Activated naive CD4-positive, alpha-beta T cell treated with anti-CD3 and anti-CD28 coated beads, Interleukin-2, amount 50 U/mL, for 24 hours (primary cell): ENCODE measurements at regions not wholly inside any gene's neighbourhood (a gene's known extent, or its start where the extent isn't known, plus 50 kb on each side); places are given as distances from the start of the nearest gene placed in this dataset.

Experiments
- H3K27ac Mint-ChIP-seq: one replicate; pipeline ENCODE4 v1.8.0; 2021; ENCODE audit warnings: mild to moderate bottlenecking, mixed read lengths
- H3K27me3 Mint-ChIP-seq: one replicate; pipeline ENCODE4 v1.8.0; 2021; ENCODE audit warnings: mixed read lengths
- H3K36me3 Mint-ChIP-seq: one replicate; pipeline ENCODE4 v1.8.0; 2021; ENCODE audit warnings: mixed read lengths
- H3K4me1 Mint-ChIP-seq: one replicate; pipeline ENCODE4 v1.8.0; 2021; ENCODE audit warnings: mixed read lengths
- H3K4me3 Mint-ChIP-seq: one replicate; pipeline ENCODE4 v1.8.0; 2021; ENCODE audit warnings: mild to moderate bottlenecking, mixed read lengths
- H3K9me3 Mint-ChIP-seq: one replicate; pipeline ENCODE4 v1.8.0; 2021; ENCODE audit warnings: mixed read lengths

DNA sequence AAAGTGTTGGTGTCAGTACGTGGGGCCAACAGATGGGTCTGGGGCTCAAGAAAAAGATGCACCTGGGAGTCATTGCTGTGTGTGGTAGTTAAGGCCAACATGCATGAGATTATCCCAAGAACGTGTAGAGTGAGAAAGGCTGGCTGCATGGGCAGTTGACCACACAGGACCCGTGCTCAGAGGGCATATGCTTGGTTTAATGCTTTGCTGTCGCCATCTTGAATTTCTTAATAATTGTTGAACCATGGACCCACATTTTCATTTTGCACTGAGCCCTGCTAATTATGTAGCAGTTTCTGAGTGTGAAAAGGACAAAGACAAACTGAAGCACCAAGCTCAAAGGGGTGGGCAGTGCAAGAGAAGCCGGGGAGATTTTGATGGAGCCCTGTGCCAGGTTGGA, 148.1 kb downstream of the CYP26B1 start:
- H3K27ac Mint-ChIP-seq = no peak overlapping the region
- no peaks in the 10 kb centered on the region for H3K9me3 Mint-ChIP-seq
- H3K4me1 Mint-ChIP-seq = no peaks in the 10 kb centered on the region
- H3K4me3 Mint-ChIP-seq = no peak overlapping the region
- peaks cover 6% of the 10 kb centered on the region for H3K27me3 Mint-ChIP-seq
- no peaks in the 10 kb centered on the region for H3K36me3 Mint-ChIP-seq

DNA sequence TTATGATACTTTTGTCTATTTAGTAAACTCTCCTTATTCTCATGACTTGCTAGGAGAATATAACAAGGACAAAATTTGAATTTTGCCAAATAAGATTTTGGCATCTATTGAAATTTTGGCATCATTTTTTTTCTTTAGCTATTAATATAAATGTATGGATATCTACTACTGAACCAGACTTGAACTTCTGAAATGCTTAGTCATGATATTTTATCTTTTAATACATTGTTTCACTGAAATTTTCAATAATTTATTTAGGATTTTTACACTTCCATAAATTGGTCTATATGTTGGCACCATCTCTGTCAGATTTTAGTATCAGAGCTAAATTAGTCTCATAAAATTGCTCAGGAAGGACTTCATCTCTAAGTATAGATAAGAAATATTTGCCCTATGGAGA, 149.8 kb downstream of the CYP26B1 start:
- Mint-ChIP-seq H3K4me3 (no peak overlapping the region), H3K9me3 (no peaks in the 10 kb centered on the region), H3K36me3 (no peaks in the 10 kb centered on the region), H3K27me3 (peaks cover 6% of the 10 kb centered on the region), H3K27ac (no peak overlapping the region), H3K4me1 (no peaks in the 10 kb centered on the region)

DNA sequence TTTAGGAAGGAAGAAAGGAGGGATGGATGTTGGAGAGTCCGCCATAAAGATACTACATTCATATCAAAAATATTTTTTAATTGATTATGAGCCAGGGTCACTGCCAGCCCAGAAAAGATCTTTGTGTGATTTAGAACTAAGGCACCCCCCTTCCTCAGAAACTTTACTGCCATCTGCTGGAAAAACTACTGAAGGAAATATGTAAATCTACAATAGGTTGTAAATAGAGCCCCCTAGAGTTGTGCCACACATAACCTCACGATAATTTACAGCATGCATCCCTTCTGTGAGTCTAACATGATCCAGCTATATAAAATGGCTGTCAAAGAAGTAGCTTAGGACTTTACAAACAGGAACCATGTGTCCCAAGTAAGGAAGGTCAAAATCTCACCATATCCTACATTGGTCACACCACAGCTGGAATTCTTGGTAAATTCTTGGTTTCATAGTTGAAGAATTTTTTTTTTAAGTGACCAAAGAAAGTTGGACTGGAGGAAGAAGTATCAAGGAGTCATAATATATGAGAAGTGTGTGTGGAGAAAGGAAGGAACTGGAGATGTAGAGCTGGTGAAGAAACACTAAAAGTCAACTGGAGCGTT, 152.5 kb downstream of the CYP26B1 start:
- peaks cover 3% of the 10 kb centered on the region for H3K27me3 Mint-ChIP-seq
- no peaks in the 10 kb centered on the region for H3K4me1 Mint-ChIP-seq
- no peak overlapping the region for H3K4me3 Mint-ChIP-seq
- no peak overlapping the region for H3K27ac Mint-ChIP-seq
- H3K36me3 Mint-ChIP-seq = no peaks in the 10 kb centered on the region
- no peaks in the 10 kb centered on the region for H3K9me3 Mint-ChIP-seq

DNA sequence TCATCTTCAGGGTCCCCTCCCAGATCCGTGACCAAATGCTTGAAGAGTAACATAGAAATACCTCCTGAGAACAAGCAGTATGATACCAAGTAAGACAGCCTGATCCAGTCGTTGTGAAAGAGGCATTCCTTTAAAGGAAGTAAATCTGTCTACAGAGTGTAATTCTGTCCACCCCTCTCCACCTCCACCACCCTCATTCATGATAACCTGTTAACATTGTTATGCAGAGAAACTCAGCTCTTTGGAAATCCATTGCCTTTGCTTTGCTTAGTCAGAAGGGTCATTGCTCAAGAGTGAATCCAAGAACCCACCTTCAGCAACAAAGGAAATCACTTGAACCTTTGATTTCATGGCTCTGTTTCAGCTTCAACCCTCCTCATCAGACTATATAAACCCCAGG, 155.6 kb downstream of the CYP26B1 start:
- no peaks in the 10 kb centered on the region for H3K9me3 Mint-ChIP-seq
- H3K27ac Mint-ChIP-seq = no peak overlapping the region
- H3K4me1 Mint-ChIP-seq = no peaks in the 10 kb centered on the region
- H3K36me3 Mint-ChIP-seq = no peaks in the 10 kb centered on the region
- no peak overlapping the region for H3K4me3 Mint-ChIP-seq
- H3K27me3 Mint-ChIP-seq = peaks cover 1% of the 10 kb centered on the region

DNA sequence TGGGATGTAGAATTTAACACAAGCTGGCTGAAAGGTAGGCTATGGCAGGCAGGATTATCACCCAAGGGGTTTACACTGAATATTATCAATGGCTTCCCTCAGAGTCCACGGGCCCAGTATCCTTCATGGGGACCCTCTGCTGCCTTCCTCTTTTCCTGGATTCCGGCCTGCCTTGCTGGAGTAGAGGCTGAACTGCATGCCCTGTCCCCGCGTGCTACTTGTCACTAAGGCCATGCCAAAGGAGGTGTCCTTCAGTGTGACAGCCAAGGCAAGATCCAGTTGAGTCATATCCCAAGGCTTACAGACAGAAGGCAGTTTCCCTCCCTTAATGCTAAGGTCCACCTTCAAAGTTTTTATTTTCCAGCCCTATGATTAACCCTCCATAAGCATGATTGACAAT, 156.3 kb downstream of the CYP26B1 start:
- no peaks in the 10 kb centered on the region for H3K4me1 Mint-ChIP-seq
- H3K9me3 Mint-ChIP-seq = no peaks in the 10 kb centered on the region
- H3K27ac Mint-ChIP-seq = no peak overlapping the region
- no peaks in the 10 kb centered on the region for H3K36me3 Mint-ChIP-seq
- H3K27me3 Mint-ChIP-seq = peaks cover 3% of the 10 kb centered on the region
- no peak overlapping the region for H3K4me3 Mint-ChIP-seq

DNA sequence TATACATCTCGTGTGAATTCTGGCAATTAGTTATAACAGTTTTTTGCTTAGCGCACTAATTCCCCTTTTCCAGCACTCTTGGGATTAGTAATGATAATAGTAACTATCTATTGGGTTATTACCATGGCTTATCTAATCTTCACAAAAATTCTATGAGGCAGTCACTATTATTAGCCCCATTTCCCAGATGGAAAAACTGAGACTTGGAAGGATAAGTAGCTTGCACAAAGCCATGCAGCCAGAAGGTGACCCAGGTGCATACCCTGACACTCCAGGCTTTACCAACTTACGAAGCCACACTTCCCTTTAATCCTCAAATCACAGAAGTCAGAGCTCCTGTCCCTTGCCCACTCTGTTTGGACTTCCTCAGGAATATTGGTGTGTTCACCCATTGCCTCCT, 156.8 kb downstream of the CYP26B1 start:
- Mint-ChIP-seq H3K9me3 (no peaks in the 10 kb centered on the region), H3K36me3 (no peaks in the 10 kb centered on the region), H3K4me3 (no peak overlapping the region), H3K27me3 (peaks cover 2% of the 10 kb centered on the region), H3K4me1 (no peaks in the 10 kb centered on the region), H3K27ac (no peak overlapping the region)

DNA sequence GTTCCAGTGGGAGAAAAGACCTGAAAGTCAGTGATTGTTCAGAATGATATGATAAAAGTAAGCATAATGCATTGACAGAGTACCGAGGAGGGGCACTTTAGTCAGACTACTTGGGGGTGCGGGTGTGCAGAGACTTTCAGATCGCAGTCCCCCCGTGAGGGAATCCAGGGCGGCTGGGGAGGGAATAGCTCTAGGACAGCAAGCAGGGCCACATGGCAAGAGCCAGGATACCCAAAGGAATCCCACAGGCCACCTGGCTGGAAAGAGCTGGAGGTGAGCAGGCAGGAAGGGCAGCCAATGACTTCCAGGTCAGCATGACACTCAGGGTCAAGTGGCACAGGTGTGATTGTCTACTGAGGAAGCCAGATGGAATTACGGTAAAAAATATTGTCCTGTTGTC, 157.5 kb downstream of the CYP26B1 start:
- no peak overlapping the region for H3K4me3 Mint-ChIP-seq
- no peaks in the 10 kb centered on the region for H3K36me3 Mint-ChIP-seq
- no peak overlapping the region for H3K27ac Mint-ChIP-seq
- no peaks in the 10 kb centered on the region for H3K9me3 Mint-ChIP-seq
- no peaks in the 10 kb centered on the region for H3K4me1 Mint-ChIP-seq
- peaks cover 1% of the 10 kb centered on the region for H3K27me3 Mint-ChIP-seq

DNA sequence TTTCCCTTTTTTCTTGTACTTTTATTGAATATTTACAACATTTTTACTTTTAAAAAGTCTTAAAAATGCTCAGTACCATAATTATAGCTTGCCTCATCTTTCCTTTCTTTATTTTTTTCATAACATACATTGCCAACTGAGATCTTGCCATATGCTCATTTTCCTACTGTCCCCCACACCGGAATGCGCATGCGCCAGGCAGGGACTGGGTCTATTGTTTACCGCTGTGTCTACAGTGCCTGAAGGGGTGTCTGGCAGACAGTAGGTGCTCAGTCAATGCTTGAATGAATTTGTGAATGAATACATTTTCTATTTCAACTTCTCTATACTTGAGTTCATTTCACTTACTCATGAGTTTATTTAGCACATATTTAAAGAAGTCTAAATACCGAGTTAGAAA, 158.0 kb downstream of the CYP26B1 start:
- no peaks in the 10 kb centered on the region for H3K9me3 Mint-ChIP-seq

DNA sequence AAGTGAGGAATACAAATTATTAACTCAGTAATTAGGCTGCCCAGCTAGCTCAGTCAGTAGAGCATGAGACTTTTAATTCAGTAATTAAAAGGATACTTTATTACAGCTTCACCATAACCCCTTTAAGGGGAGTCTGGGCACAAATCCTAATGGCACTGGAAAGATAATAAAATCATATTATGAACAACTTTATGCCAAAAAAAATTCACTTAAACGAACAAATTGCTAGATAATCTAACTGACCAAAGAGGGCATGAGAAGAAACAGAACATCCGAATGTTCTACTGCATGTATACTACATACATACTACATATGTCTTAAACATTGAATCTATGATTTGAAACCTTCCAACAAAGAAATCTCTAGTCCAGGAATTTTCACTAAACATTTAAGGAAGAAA, 159.5 kb downstream of the CYP26B1 start:
- Mint-ChIP-seq H3K36me3 (no peaks in the 10 kb centered on the region), H3K27ac (no peak overlapping the region), H3K9me3 (no peaks in the 10 kb centered on the region), H3K27me3 (peaks cover 1% of the 10 kb centered on the region), H3K4me1 (no peaks in the 10 kb centered on the region), H3K4me3 (no peak overlapping the region)

More for the DNA sequence above, 158.0 kb downstream of the CYP26B1 start:
- Mint-ChIP-seq H3K27me3 (peaks cover 1% of the 10 kb centered on the region), H3K4me3 (no peak overlapping the region), H3K36me3 (no peaks in the 10 kb centered on the region), H3K27ac (no peak overlapping the region), H3K4me1 (no peaks in the 10 kb centered on the region)

DNA sequence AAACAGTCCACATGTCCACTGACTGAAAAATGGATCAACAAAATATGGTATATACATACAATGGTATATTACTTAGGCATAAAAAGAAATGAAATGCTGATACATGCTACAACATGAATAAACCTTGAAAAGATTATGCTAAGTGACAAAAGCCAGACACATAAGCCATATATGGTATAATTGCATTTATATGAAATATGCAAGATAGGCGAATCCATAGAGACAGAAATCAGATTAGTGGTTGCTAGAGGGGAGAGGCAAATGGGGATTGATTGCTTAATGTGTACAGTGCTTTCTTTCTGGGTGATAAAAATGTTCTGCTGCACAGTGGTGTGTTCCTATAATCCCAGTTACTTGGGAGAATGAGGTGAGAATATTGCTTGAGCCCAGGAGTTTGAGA, 171.0 kb downstream of the CYP26B1 start:
- Mint-ChIP-seq H3K4me1 (no peaks in the 10 kb centered on the region), H3K9me3 (peaks cover 5% of the 10 kb centered on the region), H3K36me3 (no peaks in the 10 kb centered on the region), H3K4me3 (no peak overlapping the region), H3K27me3 (peaks cover 9% of the 10 kb centered on the region), H3K27ac (no peak overlapping the region)

DNA sequence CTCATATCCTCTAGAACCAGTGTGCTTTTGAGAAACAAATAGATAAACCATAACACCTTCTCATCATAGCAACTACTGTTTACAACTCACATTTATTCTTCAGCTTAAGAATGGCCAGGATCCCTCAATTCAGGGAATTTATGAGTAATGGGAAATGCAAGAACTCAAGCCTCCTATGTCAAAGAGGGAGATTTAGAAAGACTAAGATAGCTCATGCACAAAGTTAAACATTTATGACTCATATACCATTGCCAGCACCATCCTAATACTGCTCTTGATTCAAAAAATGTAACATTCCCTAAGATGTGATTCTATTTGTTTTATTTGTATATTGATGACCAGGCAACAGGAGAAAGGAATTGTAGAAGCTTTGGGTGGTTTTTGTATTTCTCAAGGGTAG, 172.8 kb downstream of the CYP26B1 start:
- no peaks in the 10 kb centered on the region for H3K36me3 Mint-ChIP-seq
- H3K9me3 Mint-ChIP-seq = peaks cover under 1% of the 10 kb centered on the region
- no peaks in the 10 kb centered on the region for H3K4me1 Mint-ChIP-seq
- no peak overlapping the region for H3K4me3 Mint-ChIP-seq
- no peak overlapping the region for H3K27ac Mint-ChIP-seq
- peaks cover 9% of the 10 kb centered on the region for H3K27me3 Mint-ChIP-seq

DNA sequence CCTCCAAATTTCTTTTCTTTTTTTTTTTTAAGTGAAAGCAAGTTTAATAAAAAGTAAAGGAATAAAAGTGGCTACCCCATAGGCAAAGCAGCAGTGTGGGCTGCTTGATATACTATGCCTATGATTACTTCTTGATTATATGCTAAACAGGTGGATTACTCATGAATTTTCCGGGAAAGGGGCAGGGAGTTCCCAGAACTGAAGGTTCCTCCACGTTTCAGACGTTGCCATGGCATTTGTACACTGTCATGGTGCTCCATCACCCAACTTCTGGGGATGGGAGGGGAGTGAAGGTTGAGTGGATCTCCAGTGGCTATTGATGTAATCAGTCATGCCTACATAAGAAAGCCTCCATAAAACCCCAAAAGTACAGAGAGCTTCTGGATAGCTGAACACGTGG, 176.2 kb downstream of the CYP26B1 start:
- peaks cover 4% of the 10 kb centered on the region for H3K27me3 Mint-ChIP-seq
- H3K4me1 Mint-ChIP-seq = no peaks in the 10 kb centered on the region
- H3K36me3 Mint-ChIP-seq = no peaks in the 10 kb centered on the region
- no peak overlapping the region for H3K4me3 Mint-ChIP-seq
- no peaks in the 10 kb centered on the region for H3K9me3 Mint-ChIP-seq
- H3K27ac Mint-ChIP-seq = no peak overlapping the region

DNA sequence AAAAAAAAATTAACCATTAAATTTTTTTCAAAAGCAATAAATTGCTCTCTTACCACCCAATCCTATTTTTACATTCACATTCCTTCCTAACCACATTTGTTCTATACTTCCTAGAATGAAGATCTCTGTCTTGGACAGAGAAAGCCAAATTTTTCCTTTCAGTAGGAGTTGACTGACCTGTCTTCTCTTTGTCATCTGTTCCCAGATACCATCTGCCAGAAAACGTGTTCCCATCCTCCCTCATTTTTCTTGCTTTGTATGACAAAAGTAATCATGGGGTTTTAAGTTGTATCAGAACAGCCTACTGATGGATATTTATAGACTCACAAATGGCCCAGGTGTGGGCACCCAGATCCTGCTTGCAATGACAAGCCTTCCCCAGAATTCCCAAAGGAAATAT, 182.1 kb downstream of the CYP26B1 start:
- Mint-ChIP-seq H3K27ac (no peak overlapping the region), H3K4me1 (no peaks in the 10 kb centered on the region), H3K36me3 (no peaks in the 10 kb centered on the region), H3K4me3 (no peak overlapping the region), H3K9me3 (no peaks in the 10 kb centered on the region), H3K27me3 (peaks cover 9% of the 10 kb centered on the region)

DNA sequence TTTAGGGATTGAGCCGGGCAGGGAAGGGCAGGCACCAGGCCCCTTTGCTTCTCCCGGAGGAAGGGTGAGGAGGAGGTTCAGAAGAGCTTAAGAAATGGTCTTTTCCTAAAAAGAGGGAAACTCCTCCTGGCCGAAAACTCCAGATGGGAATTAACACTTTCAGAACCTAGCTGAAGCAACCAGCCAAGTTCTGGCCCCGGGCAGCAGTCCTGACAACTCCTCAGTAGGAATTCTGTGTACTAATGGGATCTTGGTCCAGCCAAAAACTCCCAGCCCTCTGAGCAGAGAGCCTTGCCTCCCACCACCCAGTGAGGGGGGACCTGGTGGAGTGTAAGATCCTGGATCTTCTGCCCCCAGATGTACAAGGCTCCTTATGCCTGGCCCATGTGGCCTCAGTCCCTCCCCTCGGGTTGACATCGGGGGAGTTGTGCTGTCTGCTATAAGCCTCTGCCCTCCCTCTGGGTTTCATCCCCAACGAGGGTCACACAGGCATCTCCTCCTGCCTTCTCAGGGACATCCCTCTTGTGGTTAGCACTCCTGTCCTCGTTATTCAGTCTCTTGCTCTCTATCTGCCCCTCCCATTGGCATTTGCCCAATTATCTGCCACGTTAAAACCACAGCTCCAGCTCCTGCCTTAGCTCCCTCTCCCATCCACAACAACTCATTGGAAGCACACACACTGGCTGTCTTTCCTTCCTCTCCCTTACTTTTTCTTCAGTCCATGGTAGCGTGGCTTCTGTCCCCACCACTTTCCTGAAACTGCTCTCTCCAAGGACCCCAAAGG, 184.6 kb downstream of the CYP26B1 start:
- no peaks in the 10 kb centered on the region for H3K4me1 Mint-ChIP-seq

DNA sequence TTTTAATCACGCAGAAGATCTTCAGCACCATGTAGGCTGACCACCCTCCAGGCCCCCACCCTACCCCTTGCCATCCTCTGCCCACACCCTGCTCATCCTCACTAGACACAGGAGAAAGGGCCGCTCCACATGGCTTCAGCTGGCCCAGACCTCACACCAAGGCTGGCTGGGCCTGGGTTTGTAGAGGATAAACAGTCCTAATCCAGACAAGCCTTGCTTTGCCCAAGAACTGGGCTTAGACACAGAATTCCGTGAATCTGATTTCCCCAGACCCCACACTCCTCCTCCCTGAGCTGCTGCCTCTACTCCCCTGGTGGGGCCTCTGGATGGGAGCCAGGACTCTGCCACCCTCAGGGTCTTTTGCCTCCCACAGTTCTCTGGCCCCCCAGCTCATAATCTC, 185.3 kb downstream of the CYP26B1 start:
- no peaks in the 10 kb centered on the region for H3K36me3 Mint-ChIP-seq
- no peak overlapping the region for H3K4me3 Mint-ChIP-seq
- H3K9me3 Mint-ChIP-seq = peaks cover 8% of the 10 kb centered on the region
- no peak overlapping the region for H3K27ac Mint-ChIP-seq
- peaks cover 8% of the 10 kb centered on the region for H3K27me3 Mint-ChIP-seq
- H3K4me1 Mint-ChIP-seq = no peaks in the 10 kb centered on the region

More for the DNA sequence above, 184.6 kb downstream of the CYP26B1 start:
- peaks cover 8% of the 10 kb centered on the region for H3K9me3 Mint-ChIP-seq
- H3K27ac Mint-ChIP-seq = no peak overlapping the region
- no peak overlapping the region for H3K4me3 Mint-ChIP-seq
- H3K36me3 Mint-ChIP-seq = no peaks in the 10 kb centered on the region
- peaks cover 8% of the 10 kb centered on the region for H3K27me3 Mint-ChIP-seq

DNA sequence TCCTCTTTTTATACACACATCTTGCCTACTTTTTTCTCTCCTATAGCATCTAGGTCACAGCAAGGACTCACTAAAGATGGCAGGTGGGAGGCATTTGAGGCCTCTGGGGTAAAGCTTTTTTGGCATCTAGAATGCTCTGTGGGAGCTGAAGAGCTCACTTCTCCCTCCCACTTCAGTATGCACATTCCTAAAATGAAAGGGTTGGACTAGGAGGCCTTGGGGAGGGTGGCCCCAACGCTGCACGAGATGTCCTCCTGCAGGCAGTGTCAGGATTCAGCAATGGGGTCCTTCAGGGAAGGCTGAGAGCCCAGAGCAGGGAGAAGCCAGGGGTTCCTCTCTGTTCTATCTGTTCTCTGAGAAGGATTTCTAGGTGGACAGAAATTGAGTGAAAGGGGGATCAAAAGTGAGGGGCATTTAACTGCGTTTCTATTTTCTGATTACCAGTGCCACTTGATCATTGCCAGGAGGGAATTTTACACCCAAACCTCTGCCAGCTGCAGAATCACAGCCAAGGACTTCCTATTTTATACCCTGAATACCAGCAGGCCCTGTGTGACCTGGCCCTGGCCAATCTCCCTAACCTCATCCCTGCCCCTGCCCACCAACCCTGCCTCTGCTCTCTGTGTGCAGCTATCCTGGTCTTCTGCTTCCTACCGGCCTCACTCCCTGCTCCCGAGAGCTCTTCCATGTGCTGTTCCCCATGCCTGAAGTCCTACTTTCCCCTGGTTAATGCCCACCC, 186.2 kb downstream of the CYP26B1 start:
- peaks cover 15% of the 10 kb centered on the region for H3K9me3 Mint-ChIP-seq
- H3K27me3 Mint-ChIP-seq = peaks cover 6% of the 10 kb centered on the region
- no peak overlapping the region for H3K27ac Mint-ChIP-seq
- H3K4me1 Mint-ChIP-seq = no peaks in the 10 kb centered on the region
- no peak overlapping the region for H3K4me3 Mint-ChIP-seq
- no peaks in the 10 kb centered on the region for H3K36me3 Mint-ChIP-seq
